ENCODE measurements at regions not wholly inside any gene's neighbourhood (a gene's known extent, or its start where the extent isn't known, plus 50 kb on each side); places are given as distances from the start of the nearest gene placed in this dataset.

- TF ChIP-seq, protein P1, sequence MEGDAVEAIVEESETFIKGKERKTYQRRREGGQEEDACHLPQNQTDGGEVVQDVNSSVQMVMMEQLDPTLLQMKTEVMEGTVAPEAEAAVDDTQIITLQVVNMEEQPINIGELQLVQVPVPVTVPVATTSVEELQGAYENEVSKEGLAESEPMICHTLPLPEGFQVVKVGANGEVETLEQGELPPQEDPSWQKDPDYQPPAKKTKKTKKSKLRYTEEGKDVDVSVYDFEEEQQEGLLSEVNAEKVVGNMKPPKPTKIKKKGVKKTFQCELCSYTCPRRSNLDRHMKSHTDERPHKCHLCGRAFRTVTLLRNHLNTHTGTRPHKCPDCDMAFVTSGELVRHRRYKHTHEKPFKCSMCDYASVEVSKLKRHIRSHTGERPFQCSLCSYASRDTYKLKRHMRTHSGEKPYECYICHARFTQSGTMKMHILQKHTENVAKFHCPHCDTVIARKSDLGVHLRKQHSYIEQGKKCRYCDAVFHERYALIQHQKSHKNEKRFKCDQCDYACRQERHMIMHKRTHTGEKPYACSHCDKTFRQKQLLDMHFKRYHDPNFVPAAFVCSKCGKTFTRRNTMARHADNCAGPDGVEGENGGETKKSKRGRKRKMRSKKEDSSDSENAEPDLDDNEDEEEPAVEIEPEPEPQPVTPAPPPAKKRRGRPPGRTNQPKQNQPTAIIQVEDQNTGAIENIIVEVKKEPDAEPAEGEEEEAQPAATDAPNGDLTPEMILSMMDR (IDR thresholded peaks at IDR 0.05) = no peak
- no peak for TF ChIP-seq POLR2A (IDR thresholded peaks at IDR 0.05)
These were observed 67.8 kb downstream of the NAA11 start for GRCh38 chr4:79257953-79258613.

Data from esophagus squamous epithelium (tissue), 4 donors.